Astrocyte (in vitro differentiated cells and primary cell): ENCODE measurements at regions not wholly inside any gene's neighbourhood (a gene's known extent, or its start where the extent isn't known, plus 50 kb on each side); places are given as distances from the start of the nearest gene placed in this dataset.

Experiments
- EZH2 ChIP-seq: IDR thresholded peaks from 2 replicates; pipeline ENCODE4 v1.6.1; 2012; ENCODE audit warnings: mild to moderate bottlenecking, low read length, inconsistent platforms; ENCODE audit not compliant: insufficient read depth
- TF ChIP-seq, protein P1 (sequence below): IDR thresholded peaks from 2 replicates; pipeline ENCODE4 v1.5.1; 2011; ENCODE audit warnings: low read depth, mild to moderate bottlenecking, inconsistent platforms, low read length, moderate library complexity; ENCODE audit not compliant: insufficient read depth

DNA sequence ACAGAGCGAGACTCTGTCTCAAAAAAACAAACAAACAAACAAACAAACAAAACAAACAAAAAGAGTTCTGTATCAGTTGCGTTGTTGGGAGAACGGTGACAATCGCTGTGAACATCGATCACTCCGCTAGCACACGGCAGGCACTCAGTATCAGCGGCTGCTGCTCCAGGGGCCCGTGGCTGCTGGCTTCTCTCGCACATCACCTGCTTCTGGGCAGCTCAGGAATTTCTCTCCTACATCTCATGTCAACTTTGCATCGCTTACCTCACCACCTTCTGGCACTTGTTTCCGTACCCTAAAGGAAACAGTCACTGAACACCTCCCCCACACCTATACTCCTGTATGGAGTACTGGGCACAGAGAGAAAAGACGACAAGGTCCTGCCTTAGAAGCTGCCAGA, 70.3 kb upstream of the WNT7B start:
- TF ChIP-seq, protein P1, sequence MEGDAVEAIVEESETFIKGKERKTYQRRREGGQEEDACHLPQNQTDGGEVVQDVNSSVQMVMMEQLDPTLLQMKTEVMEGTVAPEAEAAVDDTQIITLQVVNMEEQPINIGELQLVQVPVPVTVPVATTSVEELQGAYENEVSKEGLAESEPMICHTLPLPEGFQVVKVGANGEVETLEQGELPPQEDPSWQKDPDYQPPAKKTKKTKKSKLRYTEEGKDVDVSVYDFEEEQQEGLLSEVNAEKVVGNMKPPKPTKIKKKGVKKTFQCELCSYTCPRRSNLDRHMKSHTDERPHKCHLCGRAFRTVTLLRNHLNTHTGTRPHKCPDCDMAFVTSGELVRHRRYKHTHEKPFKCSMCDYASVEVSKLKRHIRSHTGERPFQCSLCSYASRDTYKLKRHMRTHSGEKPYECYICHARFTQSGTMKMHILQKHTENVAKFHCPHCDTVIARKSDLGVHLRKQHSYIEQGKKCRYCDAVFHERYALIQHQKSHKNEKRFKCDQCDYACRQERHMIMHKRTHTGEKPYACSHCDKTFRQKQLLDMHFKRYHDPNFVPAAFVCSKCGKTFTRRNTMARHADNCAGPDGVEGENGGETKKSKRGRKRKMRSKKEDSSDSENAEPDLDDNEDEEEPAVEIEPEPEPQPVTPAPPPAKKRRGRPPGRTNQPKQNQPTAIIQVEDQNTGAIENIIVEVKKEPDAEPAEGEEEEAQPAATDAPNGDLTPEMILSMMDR, result no peak
- no peak for TF ChIP-seq EZH2
